AG09309 (cell line): ENCODE measurements at regions not wholly inside any gene's neighbourhood (a gene's known extent, or its start where the extent isn't known, plus 50 kb on each side); places are given as distances from the start of the nearest gene placed in this dataset.
"Not testable (repeated sequence)": the region's sequence is repeated elsewhere in the genome, so short reads cannot be mapped to it uniquely, and the experiment has no call there.

Experiments
- DNase-seq: peaks from one replicate; pipeline ENCODE4 v3.0.0-alpha.2; 2010; ENCODE audit warnings: low read depth
- H3K4me3 ChIP-seq: 2 replicates; pipeline ENCODE4 v1.5.1; 2011; ENCODE audit warnings: mild to moderate bottlenecking, low read depth, low read length, moderate library complexity; ENCODE audit not compliant: control insufficient read depth
- TF ChIP-seq, protein P1 (sequence below): IDR thresholded peaks from 2 replicates; pipeline ENCODE4 v1.5.1; 2011; ENCODE audit warnings: mild to moderate bottlenecking, low read depth, low read length, inconsistent platforms; ENCODE audit not compliant: insufficient read depth, control insufficient read depth; ENCODE audit errors: missing control alignments

DNA sequence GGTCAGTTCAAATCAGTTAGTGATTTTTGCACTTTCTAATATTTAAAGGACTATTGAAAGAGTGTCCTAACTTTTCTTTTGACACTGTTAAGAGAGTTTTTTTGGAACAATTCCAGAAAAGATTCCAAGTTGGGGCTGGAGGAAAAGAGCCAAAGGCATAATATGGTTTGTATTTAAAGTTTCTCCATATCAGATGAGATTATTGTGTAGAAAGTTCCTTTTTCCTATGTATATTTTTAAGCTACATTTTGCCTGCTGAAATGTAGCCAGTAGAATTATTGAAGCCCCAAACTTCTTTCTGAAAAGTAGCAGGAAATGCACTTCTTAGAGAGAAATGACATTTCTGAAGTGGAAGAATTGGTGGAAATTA lies 136.5 kb upstream of the TSC22D2 start:
- TF ChIP-seq, protein P1, sequence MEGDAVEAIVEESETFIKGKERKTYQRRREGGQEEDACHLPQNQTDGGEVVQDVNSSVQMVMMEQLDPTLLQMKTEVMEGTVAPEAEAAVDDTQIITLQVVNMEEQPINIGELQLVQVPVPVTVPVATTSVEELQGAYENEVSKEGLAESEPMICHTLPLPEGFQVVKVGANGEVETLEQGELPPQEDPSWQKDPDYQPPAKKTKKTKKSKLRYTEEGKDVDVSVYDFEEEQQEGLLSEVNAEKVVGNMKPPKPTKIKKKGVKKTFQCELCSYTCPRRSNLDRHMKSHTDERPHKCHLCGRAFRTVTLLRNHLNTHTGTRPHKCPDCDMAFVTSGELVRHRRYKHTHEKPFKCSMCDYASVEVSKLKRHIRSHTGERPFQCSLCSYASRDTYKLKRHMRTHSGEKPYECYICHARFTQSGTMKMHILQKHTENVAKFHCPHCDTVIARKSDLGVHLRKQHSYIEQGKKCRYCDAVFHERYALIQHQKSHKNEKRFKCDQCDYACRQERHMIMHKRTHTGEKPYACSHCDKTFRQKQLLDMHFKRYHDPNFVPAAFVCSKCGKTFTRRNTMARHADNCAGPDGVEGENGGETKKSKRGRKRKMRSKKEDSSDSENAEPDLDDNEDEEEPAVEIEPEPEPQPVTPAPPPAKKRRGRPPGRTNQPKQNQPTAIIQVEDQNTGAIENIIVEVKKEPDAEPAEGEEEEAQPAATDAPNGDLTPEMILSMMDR = no peak
- DNase-seq = no peak
- H3K4me3 ChIP-seq = no peak overlapping the region

DNA sequence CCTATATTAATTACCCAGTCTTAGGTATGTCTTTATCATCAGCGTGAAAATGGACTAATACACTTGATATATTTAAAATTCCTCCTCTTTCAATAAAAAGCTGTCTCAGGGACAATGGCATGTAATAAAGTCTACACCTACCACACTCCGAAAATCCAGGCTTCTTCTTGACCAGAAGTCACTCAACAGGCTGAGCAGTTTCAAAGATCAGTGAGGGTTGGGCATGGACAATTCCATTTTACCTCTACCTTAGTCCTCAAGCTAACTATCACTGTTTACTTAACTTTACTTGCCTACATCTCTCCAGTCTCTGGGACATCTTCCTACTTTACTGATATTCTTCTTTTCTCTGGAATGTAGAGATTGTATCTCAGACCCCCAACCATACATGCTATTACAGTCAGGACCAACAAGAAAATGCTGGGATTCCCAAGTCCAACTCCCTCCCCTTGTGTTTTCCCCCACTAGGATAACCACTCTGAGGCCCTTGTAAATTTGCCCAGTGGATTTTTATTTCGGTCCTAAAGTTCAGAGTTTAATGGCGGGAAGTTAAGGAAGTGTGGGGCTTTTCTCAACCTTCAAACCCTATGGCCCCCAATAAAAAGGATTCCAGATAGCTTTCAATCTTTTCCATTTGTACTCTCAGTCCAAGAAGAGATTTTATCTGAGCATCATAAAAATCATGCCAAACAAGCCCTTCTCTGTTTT lies 137.1 kb upstream of the TSC22D2 start:
- H3K4me3 ChIP-seq = no peak overlapping the region
- TF ChIP-seq, protein P1 = no peak
- no peak for DNase-seq

DNA sequence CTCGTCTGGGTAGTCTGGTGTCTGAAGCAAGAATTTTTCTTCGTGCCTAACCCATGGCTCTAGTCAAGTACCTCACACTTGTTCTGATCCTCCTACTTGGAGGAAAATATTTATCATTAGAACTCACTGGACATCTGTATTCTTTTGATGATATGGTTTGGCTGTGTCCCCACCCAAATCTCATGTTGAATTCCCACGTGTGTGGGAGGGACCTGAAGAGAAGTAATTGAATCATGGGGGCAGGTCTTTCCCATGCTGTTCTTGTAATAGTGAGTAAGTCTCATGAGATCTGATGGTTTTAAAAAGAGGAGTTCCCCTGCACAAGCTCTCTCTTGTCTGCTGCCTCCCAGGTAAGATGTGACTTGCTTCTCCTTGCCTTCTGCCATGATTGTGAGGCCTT lies 137.7 kb upstream of the TSC22D2 start:
- DNase-seq, H3K4me3 ChIP-seq: not testable (repeated sequence)

DNA sequence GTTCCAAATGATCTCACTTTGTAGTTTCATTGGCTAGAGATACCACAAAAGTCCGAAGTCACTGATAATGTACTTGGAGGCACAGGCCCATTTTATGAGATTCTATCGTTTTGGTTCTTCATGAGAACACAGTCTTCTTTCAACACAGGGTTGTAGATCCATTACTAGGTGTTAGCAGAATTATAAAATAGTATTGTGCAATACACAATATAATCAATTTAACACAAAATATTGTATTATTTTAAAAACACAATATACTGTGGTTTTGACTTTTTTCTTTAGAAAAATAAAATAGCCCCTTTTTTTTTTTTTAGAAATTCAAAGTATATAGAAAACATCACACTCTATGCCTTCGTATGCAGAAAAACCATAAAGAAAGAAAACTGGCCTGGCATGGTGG lies 138.6 kb upstream of the TSC22D2 start:
- DNase-seq = no peak
- TF ChIP-seq, protein P1 = no peak
- no peak overlapping the region for H3K4me3 ChIP-seq

DNA sequence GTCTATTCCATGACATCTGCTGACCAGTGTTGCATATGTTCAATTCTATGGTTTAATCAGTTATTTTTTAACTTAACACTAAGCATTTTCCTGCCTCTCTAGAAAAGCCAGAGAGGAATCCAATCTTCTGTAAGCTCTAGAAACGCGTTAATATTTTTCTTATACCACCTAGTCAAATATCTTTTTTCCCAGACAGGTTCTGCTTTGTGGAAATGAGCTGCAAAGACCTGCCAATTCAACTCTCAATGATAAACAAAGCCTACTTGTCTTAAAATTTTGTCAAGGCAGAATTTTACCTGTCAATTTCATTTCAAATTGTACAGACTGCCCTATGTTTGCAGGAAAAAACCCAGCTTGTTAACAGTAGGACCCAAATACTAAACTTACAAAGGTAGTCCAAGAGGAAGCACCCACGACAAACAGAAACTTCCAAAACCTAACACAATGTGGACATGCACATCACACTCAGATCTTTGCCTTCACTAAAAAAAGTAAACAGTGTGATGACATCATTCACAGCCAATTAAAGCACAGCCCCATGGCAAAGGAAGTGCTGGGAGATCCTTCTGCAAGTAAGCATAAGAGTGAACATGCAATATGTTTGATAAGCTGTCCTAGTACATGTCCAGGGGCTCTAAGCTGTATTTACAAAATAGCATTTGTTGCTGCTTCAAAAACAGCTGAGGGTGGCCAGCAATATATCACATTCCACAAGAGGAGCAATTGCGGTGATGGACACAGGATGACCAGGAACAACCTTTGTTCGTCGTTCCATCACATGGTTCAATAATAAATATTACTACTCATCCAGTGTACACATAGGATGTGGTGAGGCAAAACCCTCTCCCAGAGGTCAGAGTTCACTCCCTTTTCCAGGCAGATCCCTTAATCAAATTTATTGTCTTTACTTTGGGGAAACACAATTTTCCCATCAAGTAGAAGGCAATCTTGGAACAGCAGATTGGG lies 139.4 kb upstream of the TSC22D2 start:
- TF ChIP-seq, protein P1 = no peak
- H3K4me3 ChIP-seq = no peak overlapping the region
- DNase-seq = no peak

DNA sequence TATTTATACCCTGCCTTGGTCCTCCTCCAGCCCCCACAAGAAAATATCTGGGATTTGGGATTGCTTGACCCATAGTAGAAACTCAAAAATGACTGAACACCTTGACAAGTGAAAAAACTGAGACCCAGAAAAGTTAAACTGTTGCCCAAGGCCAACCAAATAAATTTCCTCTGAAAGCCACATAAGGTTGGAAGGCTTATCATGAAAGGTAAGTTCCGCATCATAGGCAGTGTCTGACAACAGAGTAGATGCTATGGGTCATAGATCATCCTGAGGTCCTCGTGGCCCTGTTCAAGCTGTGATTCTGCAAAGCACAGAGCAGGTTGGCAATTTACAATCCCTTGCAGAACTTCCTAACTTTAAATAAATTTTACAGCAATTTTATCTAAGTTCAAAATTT lies 140.8 kb upstream of the TSC22D2 start:
- no peak overlapping the region for H3K4me3 ChIP-seq
- TF ChIP-seq, protein P1 = no peak
- DNase-seq = no peak

DNA sequence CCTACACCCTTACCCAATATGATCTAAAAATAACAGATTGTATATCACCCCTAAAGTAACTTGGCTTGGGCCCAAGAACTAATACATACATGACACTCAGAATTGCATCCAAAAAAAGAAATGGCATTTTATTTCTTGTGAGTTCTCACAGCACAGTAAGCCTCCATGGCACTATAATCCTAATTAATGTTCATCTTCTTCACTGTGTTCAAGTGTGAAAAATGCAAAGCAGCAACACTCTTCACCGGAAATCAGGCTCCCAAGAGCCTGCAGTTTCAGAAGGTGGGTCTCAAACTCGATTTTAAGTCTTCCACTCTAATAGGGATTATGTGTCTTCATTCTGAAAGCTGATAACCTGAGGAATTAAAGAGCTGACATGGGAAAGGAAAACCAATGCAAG lies 142.8 kb upstream of the TSC22D2 start:
- no peak overlapping the region for H3K4me3 ChIP-seq

More for the DNA sequence above, 142.8 kb upstream of the TSC22D2 start:
- TF ChIP-seq, protein P1 = no peak
- no peak for DNase-seq
